WTC11 (cell line): ENCODE measurements at regions not wholly inside any gene's neighbourhood (a gene's known extent, or its start where the extent isn't known, plus 50 kb on each side); places are given as distances from the start of the nearest gene placed in this dataset.

Experiments used
- CTCF ChIP-seq: fragments of 200-600 bp; IDR thresholded peaks from 2 replicates; pipeline ENCODE4 v1.8.0; 2022; ENCODE audit warnings: antibody characterized with exemption
- FOXJ3 ChIP-seq: sonication (generic); formaldehyde crosslinking; IDR thresholded peaks from 2 replicates; pipeline ENCODE4 v1.9.0; 2021; ENCODE audit warnings: missing genetic modification reagents, mild to moderate bottlenecking, borderline replicate concordance
- GTF2I ChIP-seq: fragments of 250-450 bp; sonication (Bioruptor Pico); conservative IDR thresholded peaks from 2 replicates; pipeline ENCODE4 v1.4.0; 2021; ENCODE audit warnings: mild to moderate bottlenecking
- IRF1 ChIP-seq: sonication (generic); formaldehyde crosslinking; IDR thresholded peaks from 2 replicates; pipeline ENCODE4 v1.8.0; 2023; ENCODE audit warnings: missing genetic modification reagents
- MYBL2 ChIP-seq: sonication (generic); formaldehyde crosslinking; IDR thresholded peaks from 2 replicates; pipeline ENCODE4 v1.8.1; 2023; ENCODE audit warnings: mild to moderate bottlenecking, moderate library complexity, missing genetic modification reagents
- SP1 ChIP-seq: sonication (generic); formaldehyde crosslinking; conservative IDR thresholded peaks from 2 replicates; pipeline ENCODE4 v1.8.1; 2022; ENCODE audit warnings: missing genetic modification reagents
- STAT6 ChIP-seq: sonication (generic); formaldehyde crosslinking; conservative IDR thresholded peaks from 2 replicates; pipeline ENCODE4 v1.8.1; 2023; ENCODE audit warnings: mild to moderate bottlenecking, low read depth, missing genetic modification reagents, moderate library complexity
- TEAD4 ChIP-seq: sonication (generic); formaldehyde crosslinking; IDR thresholded peaks from 2 replicates; pipeline ENCODE4 v1.8.0; 2022; ENCODE audit warnings: mild to moderate bottlenecking, missing genetic modification reagents
- ZNF232 ChIP-seq: sonication (generic); formaldehyde crosslinking; IDR thresholded peaks from 2 replicates; pipeline ENCODE4 v1.8.0; 2022; ENCODE audit warnings: mild to moderate bottlenecking, missing genetic modification reagents
- TF ChIP-seq, protein P1 (sequence below): sonication (generic); formaldehyde crosslinking; IDR thresholded peaks from 2 replicates; pipeline ENCODE4 v1.8.1; 2023; ENCODE audit warnings: mild to moderate bottlenecking, moderate library complexity, missing genetic modification reagents
- TF ChIP-seq, protein P2 (sequence below): sonication (generic); formaldehyde crosslinking; IDR thresholded peaks from 2 replicates; pipeline ENCODE4 v1.8.0; 2022; ENCODE audit warnings: mild to moderate bottlenecking, missing genetic modification reagents

- no peak for TF ChIP-seq CTCF
- no peak for TF ChIP-seq SP1 (CRISPR knock-in tag)
- TF ChIP-seq MYBL2 (CRISPR knock-in tag): no peak
- no peak for TF ChIP-seq GTF2I (CRISPR knock-in tag)
- no peak for TF ChIP-seq TEAD4 (CRISPR knock-in tag)
- TF ChIP-seq, protein P1, sequence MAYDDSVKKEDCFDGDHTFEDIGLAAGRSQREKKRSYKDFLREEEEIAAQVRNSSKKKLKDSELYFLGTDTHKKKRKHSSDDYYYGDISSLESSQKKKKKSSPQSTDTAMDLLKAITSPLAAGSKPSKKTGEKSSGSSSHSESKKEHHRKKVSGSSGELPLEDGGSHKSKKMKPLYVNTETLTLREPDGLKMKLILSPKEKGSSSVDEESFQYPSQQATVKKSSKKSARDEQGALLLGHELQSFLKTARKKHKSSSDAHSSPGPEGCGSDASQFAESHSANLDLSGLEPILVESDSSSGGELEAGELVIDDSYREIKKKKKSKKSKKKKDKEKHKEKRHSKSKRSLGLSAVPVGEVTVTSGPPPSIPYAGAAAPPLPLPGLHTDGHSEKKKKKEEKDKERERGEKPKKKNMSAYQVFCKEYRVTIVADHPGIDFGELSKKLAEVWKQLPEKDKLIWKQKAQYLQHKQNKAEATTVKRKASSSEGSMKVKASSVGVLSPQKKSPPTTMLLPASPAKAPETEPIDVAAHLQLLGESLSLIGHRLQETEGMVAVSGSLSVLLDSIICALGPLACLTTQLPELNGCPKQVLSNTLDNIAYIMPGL (CRISPR knock-in tag): no peak
- no peak for TF ChIP-seq FOXJ3
- TF ChIP-seq, protein P2, sequence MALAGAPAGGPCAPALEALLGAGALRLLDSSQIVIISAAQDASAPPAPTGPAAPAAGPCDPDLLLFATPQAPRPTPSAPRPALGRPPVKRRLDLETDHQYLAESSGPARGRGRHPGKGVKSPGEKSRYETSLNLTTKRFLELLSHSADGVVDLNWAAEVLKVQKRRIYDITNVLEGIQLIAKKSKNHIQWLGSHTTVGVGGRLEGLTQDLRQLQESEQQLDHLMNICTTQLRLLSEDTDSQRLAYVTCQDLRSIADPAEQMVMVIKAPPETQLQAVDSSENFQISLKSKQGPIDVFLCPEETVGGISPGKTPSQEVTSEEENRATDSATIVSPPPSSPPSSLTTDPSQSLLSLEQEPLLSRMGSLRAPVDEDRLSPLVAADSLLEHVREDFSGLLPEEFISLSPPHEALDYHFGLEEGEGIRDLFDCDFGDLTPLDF (CRISPR knock-in tag): no peak
- TF ChIP-seq IRF1 (CRISPR knock-in tag): no peak
- no peak for TF ChIP-seq ZNF232
- no peak for TF ChIP-seq STAT6
These were observed 183.1 kb upstream of the PIK3C3 start for GRCh38 chr18:41771973-41772372.
